Jurkat, Clone E6-1 (cell line): ENCODE measurements at regions not wholly inside any gene's neighbourhood (a gene's known extent, or its start where the extent isn't known, plus 50 kb on each side); places are given as distances from the start of the nearest gene placed in this dataset.
"Not testable (repeated sequence)": the region's sequence is repeated elsewhere in the genome, so short reads cannot be mapped to it uniquely, and the experiment has no call there.

Experiments
- DNase-seq: peaks from one replicate; pipeline ENCODE4 v3.0.0-alpha.2; 2011; ENCODE audit warnings: low read depth, low spot score
- H3K4me3 ChIP-seq: 2 replicates; pipeline ENCODE4 v1.5.1; 2011; ENCODE audit warnings: mild to moderate bottlenecking, low read length, control low read depth, moderate library complexity

DNA sequence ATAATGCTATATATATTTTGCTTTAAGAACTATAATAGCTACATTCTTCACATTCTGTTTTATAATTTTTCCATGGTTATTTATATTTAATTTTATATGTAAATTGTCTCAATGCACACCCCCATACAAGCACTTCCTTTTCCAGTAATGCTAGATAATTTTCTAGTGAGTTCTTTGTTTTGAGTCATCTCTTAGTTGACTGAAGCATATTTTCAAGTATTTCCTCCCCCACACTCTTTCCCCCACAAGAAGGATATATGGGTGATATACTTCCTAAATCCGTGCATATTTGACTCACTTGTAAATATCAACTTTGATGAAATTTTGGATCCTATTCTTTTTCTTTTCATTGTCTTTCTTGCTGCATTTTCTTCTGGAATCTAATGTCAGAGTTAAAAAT is 82.1 kb upstream of the SRSF6 start:
- no peak overlapping the region for H3K4me3 ChIP-seq
- DNase-seq, result no peak

DNA sequence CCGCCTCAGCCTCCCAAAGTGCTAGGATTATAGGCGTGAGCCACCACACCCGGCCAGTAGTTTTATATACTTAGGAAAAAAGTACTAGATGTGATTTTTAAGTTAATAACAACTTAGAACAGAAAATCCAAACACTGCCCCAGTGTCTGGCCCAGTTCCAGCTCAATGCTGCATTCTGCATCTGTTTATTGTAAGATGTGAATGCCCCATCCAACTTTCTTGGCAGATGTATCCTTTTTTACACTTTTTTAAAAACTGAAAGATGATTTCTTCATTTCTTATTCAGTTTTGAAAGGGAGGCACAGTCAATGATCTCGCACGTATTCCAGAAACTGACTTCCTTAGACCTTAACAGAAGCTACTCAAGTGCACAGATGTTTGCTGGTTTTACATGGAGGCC is 85.6 kb upstream of the SRSF6 start:
- DNase-seq, result no peak
- no peak overlapping the region for H3K4me3 ChIP-seq

DNA sequence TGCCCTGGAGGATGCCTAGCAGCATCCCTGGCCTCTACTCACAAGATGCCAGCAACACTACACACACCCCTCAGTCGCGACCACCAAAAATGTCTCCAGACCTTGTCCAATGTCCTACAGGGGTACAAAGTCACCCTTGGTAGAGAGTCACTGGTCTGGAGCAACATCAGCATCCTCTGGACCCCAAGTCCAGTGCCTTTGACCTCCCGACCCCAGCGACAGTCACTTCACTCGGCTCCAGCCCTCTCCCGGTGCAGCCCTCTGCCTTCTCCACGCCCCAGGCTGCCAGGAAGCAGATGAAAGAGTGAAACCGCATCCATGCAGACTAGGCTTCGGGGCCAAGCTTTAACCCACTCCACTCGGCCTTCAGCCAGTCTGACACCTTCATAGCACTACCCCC is 92.0 kb upstream of the SRSF6 start:
- DNase-seq, result no peak
- H3K4me3 ChIP-seq, result no peak overlapping the region

DNA sequence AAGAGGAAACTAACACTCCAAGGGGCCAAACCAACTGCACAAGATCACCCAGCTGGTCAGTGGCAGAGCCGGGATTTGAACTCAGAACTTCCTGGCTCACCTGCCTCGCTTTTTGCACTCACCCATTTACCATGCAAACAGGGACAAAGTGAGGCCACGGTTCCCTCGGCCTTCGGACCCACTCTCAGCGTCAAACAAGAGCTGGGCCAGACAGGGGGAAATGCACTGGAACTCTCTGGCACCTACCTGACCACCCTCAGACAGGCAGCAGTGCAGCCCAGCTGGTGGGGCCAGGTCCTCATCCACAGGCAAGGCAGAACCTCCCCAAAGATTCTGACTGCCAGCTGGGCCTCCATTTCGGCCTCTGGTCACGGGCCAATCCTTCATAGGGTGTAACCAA is 93.7 kb upstream of the SRSF6 start:
- H3K4me3 ChIP-seq, result no peak overlapping the region
- no peak for DNase-seq

DNA sequence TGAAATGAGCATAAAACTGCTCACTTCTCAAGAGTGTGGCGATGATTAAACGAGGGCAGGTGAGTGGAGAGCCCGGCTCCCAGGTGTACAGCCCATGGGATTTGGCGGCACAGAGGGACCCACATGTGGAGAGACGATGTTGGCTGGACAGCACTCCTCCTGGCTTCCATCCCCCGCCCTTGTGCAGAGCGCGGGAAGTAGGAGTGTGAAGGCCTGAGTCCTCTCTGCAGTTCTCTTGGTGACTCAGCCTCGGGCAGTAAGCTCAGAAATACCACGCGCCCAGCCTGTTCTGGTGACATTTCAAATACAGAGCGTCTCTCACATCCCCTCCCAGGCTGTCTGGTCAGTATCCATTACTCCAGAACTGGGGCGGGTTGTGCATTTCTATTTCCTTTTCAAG is 94.2 kb upstream of the SRSF6 start:
- H3K4me3 ChIP-seq, result no peak overlapping the region
- no peak for DNase-seq

DNA sequence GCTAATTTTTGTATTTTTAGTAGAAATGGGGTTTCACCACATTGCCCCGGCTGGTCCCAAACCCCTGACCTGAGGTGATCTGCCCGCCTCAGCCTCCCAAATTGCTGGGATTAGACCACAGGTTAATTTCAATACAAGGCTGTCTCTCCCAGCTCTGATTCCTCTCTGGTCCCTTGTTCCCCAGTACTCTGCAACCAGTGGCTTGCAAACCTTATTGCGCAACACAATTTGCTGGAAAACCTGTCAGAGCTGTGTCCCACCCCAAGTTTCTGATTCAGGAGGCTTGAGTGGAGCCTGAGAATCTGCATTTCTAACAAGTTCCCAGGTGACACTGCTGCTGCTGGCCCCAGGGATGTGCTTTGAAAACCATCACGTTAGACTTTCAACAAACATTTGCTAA is 96.2 kb upstream of the SRSF6 start:
- H3K4me3 ChIP-seq, result no peak overlapping the region
- no peak for DNase-seq

DNA sequence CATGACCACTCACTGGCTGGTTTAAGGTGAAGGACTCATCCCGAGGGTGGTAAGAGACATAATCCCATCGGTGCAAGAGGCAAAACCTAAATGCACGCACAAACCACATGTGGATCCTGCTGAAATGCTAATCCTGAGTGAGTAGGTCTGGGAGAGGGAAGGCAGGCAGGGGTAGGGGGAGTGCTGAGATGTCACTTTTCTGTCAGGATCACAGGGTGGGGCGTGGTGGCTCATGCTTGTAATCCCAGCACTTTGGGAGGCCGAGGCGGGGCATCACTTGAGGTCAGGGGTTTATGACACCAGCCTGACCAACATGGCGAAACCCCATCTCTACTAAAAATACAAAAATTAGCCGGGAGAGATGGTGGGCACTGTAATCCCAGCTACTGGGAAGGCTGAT is 97.7 kb upstream of the SRSF6 start:
- DNase-seq, result no peak
- no peak overlapping the region for H3K4me3 ChIP-seq

DNA sequence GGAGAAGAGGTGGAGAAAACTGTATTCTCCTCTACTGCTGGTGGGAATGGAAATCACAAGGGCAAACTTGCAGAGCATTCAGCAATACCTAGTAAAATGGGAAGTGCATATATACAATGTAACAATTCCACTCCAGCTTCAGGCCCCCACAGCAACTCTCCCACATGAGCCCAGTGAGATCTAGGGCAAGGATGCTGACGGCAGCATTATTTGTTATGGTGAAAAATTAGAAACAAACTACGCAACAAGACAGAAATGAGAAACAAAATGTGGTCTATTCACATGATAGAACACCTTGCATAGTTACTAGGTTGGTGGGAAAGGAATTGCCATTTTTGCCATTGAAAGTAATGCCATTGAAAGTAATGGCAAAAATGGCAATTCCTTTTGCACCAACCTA is 98.9 kb upstream of the SRSF6 start:
- no peak overlapping the region for H3K4me3 ChIP-seq
- no peak for DNase-seq

DNA sequence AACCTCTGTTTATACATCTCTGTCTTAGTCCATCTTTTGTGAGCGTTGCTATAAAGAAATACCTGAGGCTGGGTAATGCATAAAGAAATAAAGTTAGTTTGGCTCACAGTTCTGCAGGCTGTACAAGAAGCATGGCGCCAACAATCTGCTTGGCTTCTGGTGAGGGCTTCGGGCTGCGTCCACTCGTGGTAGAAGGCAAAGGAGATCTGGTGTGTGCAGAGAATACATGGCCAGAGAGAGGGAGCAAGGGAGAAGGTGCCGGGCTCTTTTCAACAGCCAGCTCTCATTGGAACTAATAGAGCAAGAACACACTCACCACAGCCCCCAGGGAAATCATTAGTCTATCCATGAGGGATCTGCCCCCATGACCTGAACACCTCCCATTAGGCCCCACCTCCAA is 100.3 kb upstream of the SRSF6 start:
- DNase-seq, result no peak
- H3K4me3 ChIP-seq, result no peak overlapping the region

DNA sequence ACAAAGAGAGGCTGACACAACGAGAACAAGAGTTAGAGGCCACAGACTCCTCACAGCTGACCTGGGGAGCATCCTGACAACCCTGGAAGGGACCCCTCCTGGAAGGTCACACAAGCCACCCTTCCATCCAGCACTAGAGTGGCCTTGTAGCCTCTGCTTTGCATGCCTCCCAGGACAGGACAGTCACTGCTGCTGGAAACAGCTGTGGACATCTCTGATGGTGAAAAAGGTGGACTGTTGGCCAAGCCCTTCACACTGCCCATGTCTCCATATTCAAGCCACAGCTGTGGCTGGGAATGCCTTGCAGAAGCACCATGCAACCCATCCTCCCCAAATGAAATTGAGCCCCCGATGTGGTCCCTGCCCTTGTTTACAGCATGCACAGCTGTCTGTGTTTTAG is 102.1 kb upstream of the SRSF6 start:
- DNase-seq, result no peak
- no peak overlapping the region for H3K4me3 ChIP-seq

DNA sequence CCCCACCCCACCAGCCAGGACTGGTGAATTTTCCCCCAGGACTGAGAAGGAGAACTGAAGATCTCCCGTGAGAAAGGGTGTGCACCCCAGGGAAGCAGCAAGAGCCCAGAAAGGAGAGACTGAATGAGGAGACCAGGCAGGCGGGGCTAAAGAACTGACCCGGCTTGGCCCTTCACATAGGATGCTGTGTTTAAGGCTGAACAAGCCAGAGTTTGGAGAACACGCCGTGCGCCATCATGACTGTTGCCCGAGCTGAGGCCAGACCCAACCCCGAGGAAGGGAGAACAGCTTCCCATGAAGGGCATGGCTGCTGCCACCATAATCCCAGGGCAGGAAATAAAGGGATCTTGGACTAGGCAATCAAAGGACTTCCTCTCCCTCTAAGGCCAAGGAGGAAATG is 104.7 kb upstream of the SRSF6 start:
- no peak for DNase-seq
- H3K4me3 ChIP-seq, result no peak overlapping the region

DNA sequence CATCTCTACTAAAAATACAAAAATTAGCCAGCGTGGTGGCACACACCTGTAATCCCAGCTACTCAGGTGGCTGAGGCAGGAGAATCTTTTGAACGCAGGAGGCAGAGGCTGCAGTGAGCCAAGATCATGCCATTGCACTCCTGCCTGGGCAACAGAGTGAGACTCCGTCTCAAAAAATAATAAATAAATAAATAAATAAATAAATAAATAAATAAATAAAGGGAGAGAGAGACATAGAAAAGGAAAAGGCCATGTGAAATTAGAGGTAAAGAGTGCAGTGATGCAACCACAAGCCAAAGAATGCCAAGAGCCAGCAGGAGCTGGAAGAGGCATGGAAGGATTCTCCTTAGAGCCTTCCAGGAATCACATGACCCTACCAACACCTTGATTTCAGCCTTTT is 107.0 kb upstream of the SRSF6 start:
- not testable (repeated sequence) for H3K4me3 ChIP-seq, DNase-seq

DNA sequence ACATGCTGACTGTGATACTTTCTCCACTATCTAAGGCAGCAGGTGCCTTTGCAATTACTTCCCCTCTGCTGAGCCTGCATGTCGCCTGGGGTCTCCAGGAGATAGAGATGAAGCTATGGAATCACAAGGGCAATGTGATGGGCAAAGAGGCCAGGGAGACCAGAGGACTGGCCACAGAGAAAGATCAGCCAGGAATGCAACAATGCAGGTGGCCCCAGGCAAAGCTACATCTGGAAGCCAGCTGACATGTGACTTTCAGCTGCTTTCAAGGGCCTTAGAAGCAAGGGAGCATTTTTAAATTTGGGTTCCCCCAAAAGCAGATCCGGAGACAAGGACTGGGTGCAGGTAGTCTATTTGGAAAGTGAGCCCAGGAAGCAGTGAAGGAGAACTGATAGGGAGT is 107.9 kb upstream of the SRSF6 start:
- no peak overlapping the region for H3K4me3 ChIP-seq
- DNase-seq, result no peak

DNA sequence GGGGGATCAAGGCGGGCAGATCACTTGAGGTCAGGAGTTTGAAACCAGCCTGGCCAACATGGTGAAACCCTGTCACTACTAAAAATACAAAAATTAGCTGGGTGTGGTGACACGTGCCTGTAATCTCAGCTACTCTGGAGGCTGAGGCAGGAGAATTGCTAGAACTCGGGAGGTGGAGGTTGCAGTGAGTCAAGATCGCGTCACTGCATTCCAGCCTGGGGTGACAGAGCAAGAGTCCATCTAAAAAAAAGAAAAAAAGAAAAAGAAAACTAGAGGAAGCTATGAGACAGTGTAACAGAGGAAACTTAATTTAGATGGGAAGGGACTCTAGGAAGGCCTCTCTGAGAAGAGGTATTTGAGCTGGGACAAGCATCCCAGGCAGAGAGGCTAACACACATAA is 109.9 kb upstream of the SRSF6 start:
- not testable (repeated sequence) for DNase-seq

DNA sequence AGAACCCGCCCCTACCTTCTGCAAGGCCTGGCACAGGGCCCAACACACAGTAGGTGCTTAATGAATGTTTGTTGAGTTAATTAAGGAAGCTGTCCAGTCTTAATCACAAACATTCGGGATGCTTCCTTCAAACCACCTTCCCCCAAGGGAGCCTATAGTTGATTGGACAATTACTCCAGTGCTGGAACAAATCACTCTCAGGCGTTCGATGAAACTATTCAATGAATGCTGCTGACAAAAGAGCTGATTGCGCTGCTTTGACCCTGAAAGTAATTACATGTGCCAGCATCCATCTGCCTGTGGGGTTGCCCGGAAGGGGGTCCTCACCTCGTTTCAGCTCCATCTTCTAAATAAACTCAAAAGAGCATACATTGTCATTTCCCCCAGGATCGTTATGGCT is 112.0 kb upstream of the SRSF6 start:
- no peak for DNase-seq
- H3K4me3 ChIP-seq, result no peak overlapping the region

More for the DNA sequence above, 109.9 kb upstream of the SRSF6 start:
- not testable (repeated sequence) for H3K4me3 ChIP-seq

DNA sequence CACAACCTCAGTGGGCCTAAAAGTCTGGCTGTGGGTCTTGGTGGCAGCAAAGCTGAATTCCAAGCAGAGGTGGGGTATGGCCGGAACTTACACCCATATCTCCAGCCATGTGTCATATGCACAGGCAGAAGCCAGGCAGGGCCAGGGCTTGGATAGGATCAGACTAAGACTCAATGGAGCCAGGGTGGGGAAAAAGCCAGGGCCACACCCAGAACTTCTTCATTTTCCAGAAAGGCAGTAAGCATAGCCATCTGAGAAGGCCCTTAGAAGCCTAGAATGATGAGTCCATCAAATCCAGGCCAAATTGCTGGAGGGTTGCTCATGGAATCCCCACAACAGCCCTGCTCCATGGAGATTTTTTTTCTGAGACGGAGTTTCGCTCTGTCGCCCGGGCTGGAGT is 116.2 kb upstream of the SRSF6 start:
- DNase-seq, result no peak
- no peak overlapping the region for H3K4me3 ChIP-seq

DNA sequence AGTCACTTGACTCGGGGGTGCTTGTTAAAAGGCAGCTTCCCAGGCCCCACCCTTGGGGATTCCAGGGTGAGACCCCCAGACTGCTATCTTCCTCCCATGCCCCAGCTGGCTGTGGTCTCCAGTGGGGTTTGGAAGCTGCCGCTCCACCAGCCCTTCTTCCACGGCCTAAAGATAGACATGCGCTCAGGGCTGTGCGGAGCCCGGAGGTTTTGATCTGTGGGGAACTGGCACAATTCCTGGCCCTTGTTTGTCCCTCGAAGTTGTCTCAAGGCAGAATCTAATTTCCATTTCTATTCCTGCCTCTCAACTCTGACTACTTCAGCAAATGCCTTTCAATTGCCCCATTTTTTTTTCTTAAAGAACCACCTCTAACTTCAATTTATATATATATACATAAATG is 120.7 kb upstream of the SRSF6 start:
- DNase-seq, result no peak
- no peak overlapping the region for H3K4me3 ChIP-seq

DNA sequence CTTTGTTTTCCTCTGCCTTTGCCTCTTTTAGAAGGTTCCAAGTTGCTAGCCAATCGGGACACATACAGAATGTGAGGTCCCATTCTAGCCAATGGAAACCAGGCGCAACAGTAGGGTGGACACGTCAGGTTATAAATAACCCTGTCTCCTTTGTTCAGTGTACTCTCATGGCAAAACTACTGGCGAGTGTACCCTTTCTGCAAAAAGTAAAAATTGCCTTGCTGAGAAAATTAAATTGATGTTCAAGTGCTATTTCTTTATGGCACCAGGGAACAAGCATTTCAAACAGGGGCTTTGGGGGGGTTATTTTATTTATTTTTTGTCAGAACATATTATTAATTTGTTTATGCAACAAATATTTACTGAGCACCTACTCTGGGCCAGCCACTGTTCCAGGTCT is 123.6 kb upstream of the SRSF6 start:
- no peak overlapping the region for H3K4me3 ChIP-seq
- no peak for DNase-seq

DNA sequence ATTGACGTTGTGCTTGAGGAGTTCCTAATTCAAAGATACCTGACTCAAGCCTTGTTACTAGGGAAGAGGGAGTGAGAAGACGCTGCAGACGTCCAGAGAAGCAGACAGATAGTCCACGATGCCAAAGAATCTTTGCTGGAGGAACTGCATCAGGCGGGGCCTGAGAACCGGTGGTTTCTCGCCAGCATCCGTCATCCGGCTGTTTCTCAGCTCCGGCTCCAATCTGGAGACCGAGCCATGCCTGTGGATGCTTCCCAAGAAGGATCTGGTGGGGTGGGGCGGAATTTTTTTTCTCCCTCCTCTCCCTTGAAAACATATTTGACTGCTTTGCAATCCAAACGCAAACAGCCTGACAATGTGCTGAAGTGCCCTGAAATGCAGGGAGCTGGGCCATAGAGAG is 125.8 kb upstream of the SRSF6 start:
- no peak for DNase-seq

DNA sequence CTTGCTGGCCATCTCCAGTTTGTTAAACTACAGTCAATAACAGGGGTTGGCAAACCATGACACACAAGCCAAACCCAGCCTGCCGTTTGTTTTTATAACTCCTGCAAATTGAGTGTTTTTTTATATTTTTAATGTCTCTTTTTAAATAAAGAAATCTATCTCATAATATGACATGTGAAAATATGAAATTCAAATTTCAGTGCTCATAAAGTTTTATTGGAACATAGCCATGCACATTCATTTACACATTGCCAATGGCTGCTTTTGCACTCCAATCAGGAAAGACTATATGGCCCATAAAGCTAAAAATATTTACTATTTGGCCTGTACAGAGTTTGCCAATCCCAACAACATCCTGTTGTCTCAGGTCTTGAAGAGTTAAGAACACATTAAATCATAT is 129.0 kb upstream of the SRSF6 start:
- no peak overlapping the region for H3K4me3 ChIP-seq

More for the DNA sequence above, 125.8 kb upstream of the SRSF6 start:
- H3K4me3 ChIP-seq, result no peak overlapping the region

DNA sequence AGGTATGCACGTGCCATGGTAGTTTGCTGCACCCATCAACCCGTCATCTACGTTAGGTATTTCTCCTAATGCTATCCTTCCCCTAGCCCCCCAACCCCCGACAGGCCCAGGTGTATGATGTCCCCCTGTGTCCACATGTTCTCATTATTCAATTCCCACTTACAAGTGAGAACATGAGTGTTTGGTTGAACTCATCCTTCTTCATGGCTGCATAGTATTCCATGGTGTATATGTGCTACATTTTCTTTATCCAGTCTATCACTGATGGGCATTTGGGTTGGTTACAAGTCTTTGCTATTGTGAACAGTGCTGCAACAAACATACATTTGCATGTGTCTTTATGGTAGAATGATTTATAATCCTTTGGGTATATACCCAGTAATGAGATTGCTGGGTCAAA is 130.5 kb upstream of the SRSF6 start:
- DNase-seq, H3K4me3 ChIP-seq: not testable (repeated sequence)

More for the DNA sequence above, 129.0 kb upstream of the SRSF6 start:
- DNase-seq, result no peak

DNA sequence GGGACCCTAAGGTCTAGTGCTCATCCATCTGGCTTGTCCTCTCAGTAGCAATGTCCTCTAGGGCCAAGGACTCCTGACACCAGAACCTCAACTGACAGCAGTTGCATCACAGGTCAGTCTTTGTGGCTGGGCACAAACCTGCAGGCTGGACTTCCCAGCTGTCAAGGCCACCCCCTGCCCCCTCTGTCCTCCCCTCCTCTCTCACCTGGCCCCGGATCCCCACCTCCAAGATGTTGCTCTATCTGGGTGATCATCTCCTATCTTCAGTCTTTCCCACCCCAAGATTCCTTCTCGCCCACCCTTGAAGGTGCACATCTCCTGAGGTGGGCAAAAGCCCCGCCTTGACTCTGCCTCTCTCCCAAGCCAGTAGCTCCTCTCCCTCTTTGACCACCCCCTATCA is 131.8 kb upstream of the SRSF6 start:
- DNase-seq, result no peak
- H3K4me3 ChIP-seq, result no peak overlapping the region
